DND-41 (cell line): ENCODE measurements at regions not wholly inside any gene's neighbourhood (a gene's known extent, or its start where the extent isn't known, plus 50 kb on each side); places are given as distances from the start of the nearest gene placed in this dataset.

Experiments used
- CTCF ChIP-seq: IDR thresholded peaks from 2 replicates; pipeline ENCODE4 v1.5.1; 2012; ENCODE audit warnings: borderline replicate concordance, low read length, moderate library complexity, mild to moderate bottlenecking; ENCODE audit not compliant: poor library complexity, severe bottlenecking; ENCODE audit errors: extremely low read depth
- EZH2 ChIP-seq: IDR thresholded peaks from 3 replicates; pipeline ENCODE4 v1.6.1; 2012; ENCODE audit warnings: borderline replicate concordance, low read depth, mild to moderate bottlenecking, moderate library complexity, low read length, inconsistent platforms; ENCODE audit not compliant: severe bottlenecking

GRCh38 chr9:90249094-90249493 is 393.5 kb downstream of the DIRAS2 start:
- no peak for TF ChIP-seq CTCF
- no peak for TF ChIP-seq EZH2
